HG02943 (cell line): ENCODE measurements at regions not wholly inside any gene's neighbourhood (a gene's known extent, or its start where the extent isn't known, plus 50 kb on each side); places are given as distances from the start of the nearest gene placed in this dataset.
"Not testable (repeated sequence)": the region's sequence is repeated elsewhere in the genome, so short reads cannot be mapped to it uniquely, and the experiment has no call there.

ENCODE experiments used
- ATAC-seq: cut with Tn5 transposase; IDR thresholded peaks from one replicate; pipeline ENCODE4 v1.9.1; 2021; ENCODE audit warnings: mild to moderate bottlenecking, low read depth, moderate library complexity; ENCODE audit not compliant: unreplicated experiment

- ATAC-seq: no peak
Measured at GRCh38 chr20:26135325-26136110, 438.9 kb upstream of the ZNF337 start.

- no peak for ATAC-seq
Measured at GRCh38 chr20:26134606-26135005, 438.0 kb upstream of the ZNF337 start.

- not testable (repeated sequence) for ATAC-seq
Measured at GRCh38 chr20:26133794-26134193, 437.1 kb upstream of the ZNF337 start.

- not testable (repeated sequence) for ATAC-seq
Measured at GRCh38 chr20:26120920-26121319, 424.3 kb upstream of the ZNF337 start.

GRCh38 chr20:26094498-26094897 is 397.8 kb upstream of the ZNF337 start:
- not testable (repeated sequence) for ATAC-seq

- not testable (repeated sequence) for ATAC-seq
Measured at GRCh38 chr20:26091921-26092320, 395.3 kb upstream of the ZNF337 start.

- ATAC-seq: not testable (repeated sequence)
Measured at GRCh38 chr20:26086195-26086594, 389.5 kb upstream of the ZNF337 start.

- ATAC-seq: not testable (repeated sequence)
Measured at GRCh38 chr20:26073972-26074371, 377.3 kb upstream of the ZNF337 start.

- not testable (repeated sequence) for ATAC-seq
Measured at GRCh38 chr20:26059324-26059723, 362.7 kb upstream of the ZNF337 start.

- ATAC-seq: not testable (repeated sequence)
Measured at GRCh38 chr20:26058446-26058845, 361.8 kb upstream of the ZNF337 start.

GRCh38 chr20:26057135-26057752 is 360.6 kb upstream of the ZNF337 start:
- not testable (repeated sequence) for ATAC-seq

- not testable (repeated sequence) for ATAC-seq
Measured at GRCh38 chr20:26025792-26026191, 329.1 kb upstream of the ZNF337 start.

GRCh38 chr20:26010942-26011276 is 314.3 kb upstream of the ZNF337 start:
- not testable (repeated sequence) for ATAC-seq

- not testable (repeated sequence) for ATAC-seq
Measured at GRCh38 chr20:26010224-26010941, 313.7 kb upstream of the ZNF337 start.

GRCh38 chr20:26009402-26010223 is 313.0 kb upstream of the ZNF337 start:
- ATAC-seq: not testable (repeated sequence)

GRCh38 chr20:26008026-26008425 is 311.4 kb upstream of the ZNF337 start:
- not testable (repeated sequence) for ATAC-seq

- ATAC-seq: not testable (repeated sequence)
Measured at GRCh38 chr20:26006164-26006563, 309.5 kb upstream of the ZNF337 start.

GRCh38 chr20:26003959-26004358 is 307.3 kb upstream of the ZNF337 start:
- ATAC-seq: not testable (repeated sequence)

GRCh38 chr20:25997367-25998038 is 300.9 kb upstream of the ZNF337 start:
- ATAC-seq: not testable (repeated sequence)

- no peak for ATAC-seq
Measured at GRCh38 chr20:25992146-25992545, 295.5 kb upstream of the ZNF337 start.
